ENCODE measurements at regions not wholly inside any gene's neighbourhood (a gene's known extent, or its start where the extent isn't known, plus 50 kb on each side); places are given as distances from the start of the nearest gene placed in this dataset.

- ATAC-seq (no peak), FAIRE-seq (no peak), DNase-seq (ENCODE audit: low read depth in 1 of 2, low spot score in 1 of 2) (no peak)
- H3K27ac ChIP-seq, result no peak overlapping the region
- no peaks in the 10 kb centered on the region for H3K4me1 ChIP-seq
- CTCF ChIA-PET, result no interaction called here
- no peaks in the 10 kb centered on the region for H3K9me3 ChIP-seq
- H3K4me3 ChIP-seq, result no peak overlapping the region
- TF ChIP-seq FOXS1 (CRISPR knock-in tag; IDR thresholded peaks at IDR 0.05) (no peak), TFCP2L1 (CRISPR knock-in tag; IDR thresholded peaks at IDR 0.05) (no peak), NR3C1 (IDR thresholded peaks at IDR 0.05) (no peak), RFX5 (IDR thresholded peaks at IDR 0.05) (no peak)
- TF ChIP-seq, protein P1, sequence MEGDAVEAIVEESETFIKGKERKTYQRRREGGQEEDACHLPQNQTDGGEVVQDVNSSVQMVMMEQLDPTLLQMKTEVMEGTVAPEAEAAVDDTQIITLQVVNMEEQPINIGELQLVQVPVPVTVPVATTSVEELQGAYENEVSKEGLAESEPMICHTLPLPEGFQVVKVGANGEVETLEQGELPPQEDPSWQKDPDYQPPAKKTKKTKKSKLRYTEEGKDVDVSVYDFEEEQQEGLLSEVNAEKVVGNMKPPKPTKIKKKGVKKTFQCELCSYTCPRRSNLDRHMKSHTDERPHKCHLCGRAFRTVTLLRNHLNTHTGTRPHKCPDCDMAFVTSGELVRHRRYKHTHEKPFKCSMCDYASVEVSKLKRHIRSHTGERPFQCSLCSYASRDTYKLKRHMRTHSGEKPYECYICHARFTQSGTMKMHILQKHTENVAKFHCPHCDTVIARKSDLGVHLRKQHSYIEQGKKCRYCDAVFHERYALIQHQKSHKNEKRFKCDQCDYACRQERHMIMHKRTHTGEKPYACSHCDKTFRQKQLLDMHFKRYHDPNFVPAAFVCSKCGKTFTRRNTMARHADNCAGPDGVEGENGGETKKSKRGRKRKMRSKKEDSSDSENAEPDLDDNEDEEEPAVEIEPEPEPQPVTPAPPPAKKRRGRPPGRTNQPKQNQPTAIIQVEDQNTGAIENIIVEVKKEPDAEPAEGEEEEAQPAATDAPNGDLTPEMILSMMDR (IDR thresholded peaks at IDR 0.05), result no peak
- WGBS (ENCODE audit: missing lambda C conversion rate), result 6% methylated on average over 2 of the region's 3 CpGs
- POLR2A ChIA-PET, result no interaction called here
- no peak overlapping the region for H3K4me2 ChIP-seq
Observed at GRCh38 chr4:54391104-54391503, 162.0 kb downstream of the PDGFRA start.

DNA sequence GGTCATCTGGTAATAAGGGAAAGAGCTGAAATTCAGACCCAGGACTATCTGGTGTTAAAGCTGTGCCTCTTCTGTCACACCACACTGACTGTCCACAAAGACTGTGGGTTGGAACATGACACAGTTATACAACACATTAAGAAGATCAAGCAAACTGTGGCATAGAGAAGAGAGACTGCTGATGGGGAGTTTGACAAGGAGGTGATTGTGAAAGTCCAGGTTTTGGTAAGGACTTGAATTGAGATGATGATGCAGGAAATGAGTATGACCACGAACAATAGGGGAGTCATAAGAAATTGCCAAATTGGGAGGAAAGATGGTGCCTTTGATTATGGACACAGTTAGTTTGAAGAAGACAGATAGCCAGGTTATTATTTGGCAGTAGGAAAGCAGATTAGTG is 163.4 kb downstream of the PDGFRA start:
- Histone ChIP-seq H3K9me3 (no peaks in the 10 kb centered on the region), H3K4me3 (no peak overlapping the region), H3K4me2 (no peak overlapping the region), H3K4me1 (no peaks in the 10 kb centered on the region), H3K27ac (no peak overlapping the region)
- TF ChIP-seq CBX2 (IDR thresholded peaks at IDR 0.05; ENCODE audit: borderline replicate concordance, low read depth) (no peak), EHMT2 (IDR thresholded peaks at IDR 0.05; ENCODE audit: low read depth) (no peak), ATOH8 (CRISPR knock-in tag; IDR thresholded peaks at IDR 0.05; ENCODE audit: low read depth) (no peak), ZFP36 (IDR thresholded peaks at IDR 0.05; ENCODE audit: borderline replicate concordance, partially characterized antibody) (no peak), NFE2L2 (conservative IDR thresholded peaks at IDR 0.05; ENCODE audit: low read length) (no peak), HOXB13 (CRISPR knock-in tag; IDR thresholded peaks at IDR 0.05; ENCODE audit: low read depth) (no peak), ZNF302 (CRISPR knock-in tag; IDR thresholded peaks at IDR 0.05) (no peak), PBX3 (IDR thresholded peaks at IDR 0.05) (no peak), MAFK (IDR thresholded peaks at IDR 0.05; ENCODE audit: partially characterized antibody) (no peak), FOSB (CRISPR knock-in tag; IDR thresholded peaks at IDR 0.05) (no peak), RARB (CRISPR knock-in tag; IDR thresholded peaks at IDR 0.05) (no peak), HDAC2 (IDR thresholded peaks at IDR 0.05) (no peak), RNF2 (IDR thresholded peaks at IDR 0.05; ENCODE audit: borderline replicate concordance, low read depth) (no peak), KDM1A (IDR thresholded peaks at IDR 0.05; ENCODE audit: low read depth) (no peak), POLR2A (IDR thresholded peaks at IDR 0.05; ENCODE audit: low read length) (no peak)
- TF ChIP-seq, protein P2, sequence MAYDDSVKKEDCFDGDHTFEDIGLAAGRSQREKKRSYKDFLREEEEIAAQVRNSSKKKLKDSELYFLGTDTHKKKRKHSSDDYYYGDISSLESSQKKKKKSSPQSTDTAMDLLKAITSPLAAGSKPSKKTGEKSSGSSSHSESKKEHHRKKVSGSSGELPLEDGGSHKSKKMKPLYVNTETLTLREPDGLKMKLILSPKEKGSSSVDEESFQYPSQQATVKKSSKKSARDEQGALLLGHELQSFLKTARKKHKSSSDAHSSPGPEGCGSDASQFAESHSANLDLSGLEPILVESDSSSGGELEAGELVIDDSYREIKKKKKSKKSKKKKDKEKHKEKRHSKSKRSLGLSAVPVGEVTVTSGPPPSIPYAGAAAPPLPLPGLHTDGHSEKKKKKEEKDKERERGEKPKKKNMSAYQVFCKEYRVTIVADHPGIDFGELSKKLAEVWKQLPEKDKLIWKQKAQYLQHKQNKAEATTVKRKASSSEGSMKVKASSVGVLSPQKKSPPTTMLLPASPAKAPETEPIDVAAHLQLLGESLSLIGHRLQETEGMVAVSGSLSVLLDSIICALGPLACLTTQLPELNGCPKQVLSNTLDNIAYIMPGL (CRISPR knock-in tag; IDR thresholded peaks at IDR 0.05; ENCODE audit: borderline replicate concordance), result no peak
- TF ChIP-seq, protein P1 (IDR thresholded peaks at IDR 0.05), result no peak
- FAIRE-seq (no peak), ATAC-seq (no peak), DNase-seq (ENCODE audit: low read depth in 1 of 2, low spot score in 1 of 2) (no peak)
- 0% methylated on average over 1 of the region's 1 CpG for WGBS (ENCODE audit: missing lambda C conversion rate)
- POLR2A ChIA-PET, result no interaction called here
- CTCF ChIA-PET, result no interaction called here

Data from A549 (cell line).